ENCODE measurements at regions not wholly inside any gene's neighbourhood (a gene's known extent, or its start where the extent isn't known, plus 50 kb on each side); places are given as distances from the start of the nearest gene placed in this dataset.

GRCh38 chr4:154088741-154089140, 299.9 kb upstream of the SFRP2 start:
- TF ChIP-seq CTCF (conservative IDR thresholded peaks at IDR 0.05; ENCODE audit: low read depth, low read length), result no peak
- TF ChIP-seq EZH2 (IDR thresholded peaks at IDR 0.05; ENCODE audit: borderline replicate concordance, low read depth, low read length, poor library complexity, severe bottlenecking), result no peak
- ChIA-PET CTCF (no interaction called here), POLR2A (ENCODE audit: low non-redundant PET) (no interaction called here)
- no peaks in the 10 kb centered on the region for H3K36me3 ChIP-seq (ENCODE audit: insufficient read depth, low read length, poor library complexity, severe bottlenecking)
- no peaks in the 10 kb centered on the region for H3K9me3 ChIP-seq (ENCODE audit: low read depth, low read length, poor library complexity, severe bottlenecking)
- DNase-seq (ENCODE audit: low spot score), result no peak
- no TSS peak for BruUV-seq (replicated peaks)
- H3K27me3 ChIP-seq (replicated peaks; ENCODE audit: insufficient read depth, low read depth, low read length, poor library complexity), result no peaks in the 10 kb centered on the region
- no peak overlapping the region for H3K4me3 ChIP-seq (ENCODE audit: low read depth, low read length, poor library complexity, severe bottlenecking)
- no peak overlapping the region for H3K27ac ChIP-seq (ENCODE audit: low read depth, low read length, poor library complexity, severe bottlenecking)
- intact Hi-C loops (cut with micrococcal nuclease; ENCODE audit: unreplicated experiment), result no loop called here
- no peaks in the 10 kb centered on the region for H3K4me1 ChIP-seq (ENCODE audit: insufficient read depth, low read length, poor library complexity, severe bottlenecking)

GRCh38 chr4:154086247-154086646, 297.4 kb upstream of the SFRP2 start:
- ChIA-PET POLR2A (ENCODE audit: low non-redundant PET) (no interaction called here), CTCF (no interaction called here)

GRCh38 chr4:154084864-154085263, 296.0 kb upstream of the SFRP2 start:
- Histone ChIP-seq H3K4me1 (ENCODE audit: insufficient read depth, low read length, poor library complexity, severe bottlenecking) (no peaks in the 10 kb centered on the region), H3K36me3 (ENCODE audit: insufficient read depth, low read length, poor library complexity, severe bottlenecking) (no peaks in the 10 kb centered on the region), H3K27ac (ENCODE audit: low read depth, low read length, poor library complexity, severe bottlenecking) (no peak overlapping the region), H3K4me3 (ENCODE audit: low read depth, low read length, poor library complexity, severe bottlenecking) (no peak overlapping the region), H3K9me3 (ENCODE audit: low read depth, low read length, poor library complexity, severe bottlenecking) (no peaks in the 10 kb centered on the region), H3K27me3 (replicated peaks; ENCODE audit: insufficient read depth, low read depth, low read length, poor library complexity) (no peaks in the 10 kb centered on the region)
- no peak for DNase-seq (ENCODE audit: low spot score)
- CTCF ChIA-PET, result no interaction called here
- POLR2A ChIA-PET (ENCODE audit: low non-redundant PET), result no interaction called here
- intact Hi-C loops (cut with micrococcal nuclease; ENCODE audit: unreplicated experiment), result no loop called here
- TF ChIP-seq EZH2 (IDR thresholded peaks at IDR 0.05; ENCODE audit: borderline replicate concordance, low read depth, low read length, poor library complexity, severe bottlenecking), result no peak
- TF ChIP-seq CTCF (conservative IDR thresholded peaks at IDR 0.05; ENCODE audit: low read depth, low read length), result no peak
- no TSS peak for BruUV-seq (replicated peaks)

More at GRCh38 chr4:154086247-154086646, 297.4 kb upstream of the SFRP2 start:
- intact Hi-C loops (cut with micrococcal nuclease; ENCODE audit: unreplicated experiment), result no loop called here
- Histone ChIP-seq H3K4me1 (ENCODE audit: insufficient read depth, low read length, poor library complexity, severe bottlenecking) (no peaks in the 10 kb centered on the region), H3K27me3 (replicated peaks; ENCODE audit: insufficient read depth, low read depth, low read length, poor library complexity) (no peaks in the 10 kb centered on the region), H3K36me3 (ENCODE audit: insufficient read depth, low read length, poor library complexity, severe bottlenecking) (no peaks in the 10 kb centered on the region), H3K4me3 (ENCODE audit: low read depth, low read length, poor library complexity, severe bottlenecking) (no peak overlapping the region), H3K9me3 (ENCODE audit: low read depth, low read length, poor library complexity, severe bottlenecking) (no peaks in the 10 kb centered on the region), H3K27ac (ENCODE audit: low read depth, low read length, poor library complexity, severe bottlenecking) (no peak overlapping the region)
- TF ChIP-seq CTCF (conservative IDR thresholded peaks at IDR 0.05; ENCODE audit: low read depth, low read length) (no peak), EZH2 (IDR thresholded peaks at IDR 0.05; ENCODE audit: borderline replicate concordance, low read depth, low read length, poor library complexity, severe bottlenecking) (no peak)
- no peak for DNase-seq (ENCODE audit: low spot score)
- no TSS peak for BruUV-seq (replicated peaks)
